ENCODE measurements at regions not wholly inside any gene's neighbourhood (a gene's known extent, or its start where the extent isn't known, plus 50 kb on each side); places are given as distances from the start of the nearest gene placed in this dataset.

DNA sequence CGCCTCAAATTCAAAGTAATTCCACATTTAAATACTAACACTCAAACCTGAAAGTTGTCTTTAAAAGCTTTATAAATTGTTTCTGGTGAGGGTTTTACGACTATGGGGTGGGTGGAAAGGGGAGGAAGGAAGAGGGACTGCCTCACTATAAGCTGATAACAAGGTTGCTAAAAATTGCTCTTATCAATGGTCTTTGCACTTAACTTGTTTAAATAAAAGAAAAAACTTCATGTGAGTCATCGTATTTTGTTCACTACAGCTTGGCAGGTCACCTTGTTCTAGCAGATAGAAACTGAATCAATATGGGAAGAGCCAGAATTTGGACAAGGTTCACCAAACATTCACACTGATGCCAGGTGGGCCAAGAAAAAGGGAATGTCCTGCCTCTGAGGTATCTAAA lies 129.2 kb downstream of the TES start:
- intact Hi-C loops (cut with DNase I): no loop called here
- no peak overlapping the region for H3K4me3 ChIP-seq (ENCODE audit: low read length in 3 of 3)
- no peaks in the 10 kb centered on the region for H3K4me1 ChIP-seq (ENCODE audit: control insufficient read depth in 2 of 3, insufficient read depth in 2 of 3, low read depth in 1 of 3, low read length in 3 of 3)
- no peak overlapping the region for H3K9ac ChIP-seq (ENCODE audit: low read length in 3 of 3)
- no peaks in the 10 kb centered on the region for H3K9me3 ChIP-seq (ENCODE audit: control insufficient read depth in 2 of 3, insufficient read depth in 1 of 3, low read length in 3 of 3)
- no peak overlapping the region for H3K27ac ChIP-seq (ENCODE audit: low read depth in 2 of 2, low read length in 2 of 2)
- H3K36me3 ChIP-seq (ENCODE audit: control insufficient read depth in 2 of 3, insufficient read depth in 3 of 3, low read length in 3 of 3): no peaks in the 10 kb centered on the region
- DNase-seq (peak in 1 of 5 donors; percentile 10), FAIRE-seq (no peak)
- no peaks in the 10 kb centered on the region for H3K27me3 ChIP-seq (ENCODE audit: control insufficient read depth, insufficient read depth, low read length)
- TF ChIP-seq, protein P1, sequence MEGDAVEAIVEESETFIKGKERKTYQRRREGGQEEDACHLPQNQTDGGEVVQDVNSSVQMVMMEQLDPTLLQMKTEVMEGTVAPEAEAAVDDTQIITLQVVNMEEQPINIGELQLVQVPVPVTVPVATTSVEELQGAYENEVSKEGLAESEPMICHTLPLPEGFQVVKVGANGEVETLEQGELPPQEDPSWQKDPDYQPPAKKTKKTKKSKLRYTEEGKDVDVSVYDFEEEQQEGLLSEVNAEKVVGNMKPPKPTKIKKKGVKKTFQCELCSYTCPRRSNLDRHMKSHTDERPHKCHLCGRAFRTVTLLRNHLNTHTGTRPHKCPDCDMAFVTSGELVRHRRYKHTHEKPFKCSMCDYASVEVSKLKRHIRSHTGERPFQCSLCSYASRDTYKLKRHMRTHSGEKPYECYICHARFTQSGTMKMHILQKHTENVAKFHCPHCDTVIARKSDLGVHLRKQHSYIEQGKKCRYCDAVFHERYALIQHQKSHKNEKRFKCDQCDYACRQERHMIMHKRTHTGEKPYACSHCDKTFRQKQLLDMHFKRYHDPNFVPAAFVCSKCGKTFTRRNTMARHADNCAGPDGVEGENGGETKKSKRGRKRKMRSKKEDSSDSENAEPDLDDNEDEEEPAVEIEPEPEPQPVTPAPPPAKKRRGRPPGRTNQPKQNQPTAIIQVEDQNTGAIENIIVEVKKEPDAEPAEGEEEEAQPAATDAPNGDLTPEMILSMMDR (IDR thresholded peaks at IDR 0.05; ENCODE audit: borderline replicate concordance, extremely low read depth, insufficient read depth): no peak

DNA sequence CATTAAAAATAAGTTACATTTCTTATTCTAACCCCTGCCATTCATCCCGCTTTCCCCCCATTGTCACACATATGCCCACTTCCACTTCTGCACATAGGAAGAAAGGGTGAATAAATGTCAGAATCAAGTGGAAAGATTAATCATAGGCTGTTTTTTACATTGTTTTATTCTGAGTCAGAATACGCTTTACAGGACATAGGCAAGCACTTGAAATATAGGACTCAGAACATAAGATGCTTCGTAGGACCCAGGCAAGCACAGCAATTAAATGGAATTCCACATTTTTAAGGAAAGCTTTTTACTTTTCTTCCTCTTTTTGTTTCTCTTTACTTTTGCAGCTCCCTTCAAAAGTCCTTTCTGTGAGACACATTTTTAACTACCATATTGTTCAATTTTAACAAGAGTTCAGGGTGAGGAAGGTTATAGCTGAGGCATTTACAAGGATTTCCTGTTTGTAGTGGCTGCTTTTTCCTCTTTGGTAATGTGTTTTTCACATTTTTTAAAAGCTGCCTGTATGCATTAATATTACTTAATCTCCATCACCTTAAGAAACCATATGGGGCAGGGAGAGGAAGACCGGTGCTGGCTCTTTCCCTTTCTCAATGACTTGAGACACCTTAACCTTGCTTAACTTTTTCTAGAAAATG lies 130.0 kb downstream of the TES start:
- DNase-seq: no peak
- no peak overlapping the region for H3K27ac ChIP-seq (ENCODE audit: low read depth in 2 of 2, low read length in 2 of 2)
- no peaks in the 10 kb centered on the region for H3K27me3 ChIP-seq (ENCODE audit: control insufficient read depth, insufficient read depth, low read length)
- H3K4me3 ChIP-seq (ENCODE audit: low read length in 3 of 3): no peak overlapping the region
- H3K9me3 ChIP-seq (ENCODE audit: control insufficient read depth in 2 of 3, insufficient read depth in 1 of 3, low read length in 3 of 3): no peaks in the 10 kb centered on the region
- no peaks in the 10 kb centered on the region for H3K4me1 ChIP-seq (ENCODE audit: control insufficient read depth in 2 of 3, insufficient read depth in 2 of 3, low read depth in 1 of 3, low read length in 3 of 3)
- TF ChIP-seq, protein P1 (IDR thresholded peaks at IDR 0.05; ENCODE audit: borderline replicate concordance, extremely low read depth, insufficient read depth): no peak
- no peak overlapping the region for H3K9ac ChIP-seq (ENCODE audit: low read length in 3 of 3)
- H3K36me3 ChIP-seq (ENCODE audit: control insufficient read depth in 2 of 3, insufficient read depth in 3 of 3, low read length in 3 of 3): no peaks in the 10 kb centered on the region
- intact Hi-C loops (cut with DNase I): no loop called here
- no peak for FAIRE-seq

DNA sequence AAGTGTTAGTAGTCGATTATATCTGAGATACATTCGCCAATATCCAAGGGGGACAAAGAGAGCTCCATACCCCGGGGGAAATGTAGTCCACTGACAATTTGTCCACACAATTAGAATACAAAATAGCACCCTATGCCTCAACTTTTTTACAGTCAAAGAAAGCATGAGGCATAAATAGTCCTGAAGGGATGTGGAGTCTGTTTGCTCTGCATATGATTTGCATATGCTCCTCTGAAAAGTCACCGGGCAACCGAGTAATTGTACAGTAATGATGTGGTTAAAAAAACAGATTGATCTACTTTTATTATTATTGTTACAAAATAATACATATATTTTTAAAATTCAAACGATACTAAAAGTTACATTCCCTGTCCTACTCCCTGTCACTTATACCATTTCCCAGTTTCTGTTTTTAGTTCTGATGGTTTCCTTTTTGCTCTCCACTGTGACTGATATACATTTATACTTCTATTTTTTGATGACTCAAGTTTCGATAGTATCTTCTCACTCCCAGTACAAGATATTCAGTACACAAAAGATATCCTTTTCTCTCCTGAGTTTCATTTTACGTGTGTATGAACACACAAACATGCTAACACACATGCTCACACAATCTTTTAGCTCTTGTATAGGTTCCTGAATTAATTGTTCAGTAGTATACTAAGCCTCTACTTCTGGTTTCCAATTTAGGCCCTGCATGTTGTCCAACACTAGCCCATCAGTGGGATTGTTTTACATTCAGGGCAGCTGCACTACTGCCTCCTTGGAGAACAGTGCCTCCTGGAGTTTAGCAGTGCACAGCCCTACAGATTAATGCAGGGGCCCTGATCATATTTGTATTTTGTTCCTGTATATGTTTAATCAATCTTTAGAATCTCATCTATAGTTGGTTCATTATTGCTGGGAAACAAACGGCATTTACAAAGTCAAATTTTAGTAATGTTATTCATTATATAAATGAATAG lies 130.9 kb downstream of the TES start:
- Histone ChIP-seq H3K27me3 (ENCODE audit: control insufficient read depth, insufficient read depth, low read length) (no peaks in the 10 kb centered on the region), H3K4me3 (ENCODE audit: low read length in 3 of 3) (no peak overlapping the region), H3K9ac (ENCODE audit: low read length in 3 of 3) (no peak overlapping the region), H3K27ac (ENCODE audit: low read depth in 2 of 2, low read length in 2 of 2) (no peak overlapping the region), H3K4me1 (ENCODE audit: control insufficient read depth in 2 of 3, insufficient read depth in 2 of 3, low read depth in 1 of 3, low read length in 3 of 3) (no peaks in the 10 kb centered on the region), H3K36me3 (ENCODE audit: control insufficient read depth in 2 of 3, insufficient read depth in 3 of 3, low read length in 3 of 3) (no peaks in the 10 kb centered on the region), H3K9me3 (ENCODE audit: control insufficient read depth in 2 of 3, insufficient read depth in 1 of 3, low read length in 3 of 3) (no peaks in the 10 kb centered on the region)
- FAIRE-seq (no peak), DNase-seq (no peak)
- TF ChIP-seq, protein P1 (IDR thresholded peaks at IDR 0.05; ENCODE audit: borderline replicate concordance, extremely low read depth, insufficient read depth): no peak
- intact Hi-C loops (cut with DNase I): no loop called here
